Keratinocyte (primary cell): ENCODE measurements at regions not wholly inside any gene's neighbourhood (a gene's known extent, or its start where the extent isn't known, plus 50 kb on each side); places are given as distances from the start of the nearest gene placed in this dataset.

Experiments used
- EZH2 ChIP-seq: IDR thresholded peaks from one replicate; pipeline ENCODE4 v1.6.1; 2012; ENCODE audit warnings: inconsistent platforms, mild to moderate bottlenecking, low read length, moderate library complexity
- TF ChIP-seq, protein P1 (sequence below), 3 experiments: IDR thresholded peaks in 1 of 3; conservative IDR thresholded peaks in 1 of 3; optimal IDR thresholded peaks in 1 of 3; 2 replicates in 2 of 3; 3 replicates in 1 of 3; pipeline versions ENCODE3 to v1.5.1; 2011; ENCODE audit warnings: low read length in 3 of 3, mild to moderate bottlenecking in 3 of 3, moderate library complexity in 2 of 3, control low read depth in 1 of 3, inconsistent platforms in 1 of 3; ENCODE audit not compliant: insufficient read depth in 2 of 3; ENCODE audit errors: extremely low read depth in 1 of 3

DNA sequence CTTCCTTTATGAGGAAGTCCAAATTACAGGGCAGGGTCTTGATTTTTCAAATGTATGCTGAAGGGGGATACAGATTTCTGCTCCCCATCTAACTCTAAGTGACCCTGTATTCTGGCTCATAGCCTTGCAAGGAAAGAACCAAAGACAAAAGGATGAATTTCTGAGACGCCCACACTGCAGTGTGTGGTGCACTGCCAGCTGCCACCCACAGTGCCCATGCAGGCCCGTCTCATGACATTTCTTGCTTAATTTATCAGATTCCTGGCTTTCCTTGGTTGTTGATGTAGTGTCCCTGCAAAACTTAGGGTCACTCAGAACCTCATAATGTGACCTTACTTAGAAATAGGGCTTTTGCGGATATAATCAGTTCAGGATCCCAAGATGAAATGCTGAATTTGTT lies 68.0 kb downstream of the CBLN4 start:
- TF ChIP-seq, protein P1, sequence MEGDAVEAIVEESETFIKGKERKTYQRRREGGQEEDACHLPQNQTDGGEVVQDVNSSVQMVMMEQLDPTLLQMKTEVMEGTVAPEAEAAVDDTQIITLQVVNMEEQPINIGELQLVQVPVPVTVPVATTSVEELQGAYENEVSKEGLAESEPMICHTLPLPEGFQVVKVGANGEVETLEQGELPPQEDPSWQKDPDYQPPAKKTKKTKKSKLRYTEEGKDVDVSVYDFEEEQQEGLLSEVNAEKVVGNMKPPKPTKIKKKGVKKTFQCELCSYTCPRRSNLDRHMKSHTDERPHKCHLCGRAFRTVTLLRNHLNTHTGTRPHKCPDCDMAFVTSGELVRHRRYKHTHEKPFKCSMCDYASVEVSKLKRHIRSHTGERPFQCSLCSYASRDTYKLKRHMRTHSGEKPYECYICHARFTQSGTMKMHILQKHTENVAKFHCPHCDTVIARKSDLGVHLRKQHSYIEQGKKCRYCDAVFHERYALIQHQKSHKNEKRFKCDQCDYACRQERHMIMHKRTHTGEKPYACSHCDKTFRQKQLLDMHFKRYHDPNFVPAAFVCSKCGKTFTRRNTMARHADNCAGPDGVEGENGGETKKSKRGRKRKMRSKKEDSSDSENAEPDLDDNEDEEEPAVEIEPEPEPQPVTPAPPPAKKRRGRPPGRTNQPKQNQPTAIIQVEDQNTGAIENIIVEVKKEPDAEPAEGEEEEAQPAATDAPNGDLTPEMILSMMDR (optimal IDR thresholded peaks at IDR 0.05 in 1 of 3, IDR thresholded peaks at IDR 0.05 in 1 of 3, conservative IDR thresholded peaks at IDR 0.05 in 1 of 3; ENCODE audit: extremely low read depth in 1 of 3, insufficient read depth in 2 of 3, low read length in 3 of 3): no peak
- no peak for TF ChIP-seq EZH2
